Naive thymus-derived CD4-positive, alpha-beta T cell (primary cell): ENCODE measurements at regions not wholly inside any gene's neighbourhood (a gene's known extent, or its start where the extent isn't known, plus 50 kb on each side); places are given as distances from the start of the nearest gene placed in this dataset.

Experiments used
- ATAC-seq: fragments of 150-1000 bp; cut with Tn5 transposase; 2 replicates; pipeline ENCODE4 v1.10.0; 2021; ENCODE audit warnings: mild to moderate bottlenecking, moderate library complexity
- CTCF ChIA-PET: fragments of 350-600 bp; sonication (Branson Sonifier 250); formaldehyde crosslinking; loops from one replicate; lab custom pipeline; 2021; ENCODE audit warnings: antibody characterized with exemption; lab: Charles Lee
- POLR2A ChIA-PET: fragments of 350-600 bp; sonication (Branson Sonifier 250); formaldehyde crosslinking; loops from one replicate; lab custom pipeline; 2021; ENCODE audit warnings: antibody characterized with exemption, inconsistent platforms; lab: Charles Lee
- DNase-seq, 9 donors: peaks; one replicate each; pipeline versions ENCODE4 v3.0.0 to v3.0.0-alpha.2; 2020 to 2022; ENCODE audit warnings: mixed read lengths in 1 of 9
- H3K27ac ChIP-seq: one replicate; pipeline ENCODE4 v1.7.0; 2013; ENCODE audit warnings: mild to moderate bottlenecking, low read depth, low read length, moderate library complexity
- H3K27me3 ChIP-seq, 2 donors: one replicate each; pipeline ENCODE4 v1.7.0; 2013; ENCODE audit warnings: low read length in 2 of 2, mild to moderate bottlenecking in 2 of 2, moderate library complexity in 2 of 2; ENCODE audit not compliant: control insufficient read depth in 2 of 2, insufficient read depth in 2 of 2
- H3K36me3 ChIP-seq, 3 experiments: 1 replicate in 2 of 3; 2 replicates in 1 of 3; pipeline ENCODE4 v1.7.0; 2013; ENCODE audit warnings: low read length in 3 of 3, mild to moderate bottlenecking in 3 of 3, moderate library complexity in 1 of 3; ENCODE audit not compliant: insufficient read depth in 3 of 3, control insufficient read depth in 2 of 3
- H3K4me1 ChIP-seq, 2 donors: one replicate each; pipeline ENCODE4 v1.7.0; 2013; ENCODE audit warnings: low read length in 2 of 2, mild to moderate bottlenecking in 2 of 2, moderate library complexity in 1 of 2; ENCODE audit not compliant: control insufficient read depth in 2 of 2, insufficient read depth in 2 of 2
- H3K4me3 ChIP-seq: 2 replicates; pipeline ENCODE4 v1.7.0; 2013; ENCODE audit warnings: mild to moderate bottlenecking, low read length
- H3K9me3 ChIP-seq, 3 experiments: 1 replicate in 2 of 3; 2 replicates in 1 of 3; pipeline ENCODE4 v1.7.0; 2013; ENCODE audit warnings: low read length in 3 of 3; ENCODE audit not compliant: control insufficient read depth in 2 of 3
- H3K27ac Mint-ChIP-seq, 9 donors: one replicate each; pipeline ENCODE4 v1.8.0; 2020 to 2022; ENCODE audit warnings: mixed read lengths in 9 of 9, mild to moderate bottlenecking in 8 of 9, moderate library complexity in 5 of 9, inconsistent platforms in 2 of 9
- H3K27me3 Mint-ChIP-seq, 5 donors: one replicate each; pipeline ENCODE4 v1.8.0; 2021 to 2022; ENCODE audit warnings: mixed read lengths in 5 of 5, mild to moderate bottlenecking in 1 of 5
- H3K36me3 Mint-ChIP-seq, 5 donors: one replicate each; pipeline ENCODE4 v1.8.0; 2020 to 2022; ENCODE audit warnings: mixed read lengths in 5 of 5, mild to moderate bottlenecking in 3 of 5, inconsistent platforms in 1 of 5
- H3K4me1 Mint-ChIP-seq, 7 donors: one replicate each; pipeline ENCODE4 v1.8.0; 2020 to 2022; ENCODE audit warnings: mixed read lengths in 7 of 7, mild to moderate bottlenecking in 3 of 7, inconsistent platforms in 1 of 7
- H3K4me3 Mint-ChIP-seq, 10 donors: one replicate each; pipeline ENCODE4 v1.8.0; 2020 to 2022; ENCODE audit warnings: mild to moderate bottlenecking in 10 of 10, mixed read lengths in 10 of 10, moderate library complexity in 6 of 10, inconsistent platforms in 2 of 10
- H3K9me3 Mint-ChIP-seq, 11 donors: one replicate each; pipeline ENCODE4 v1.8.0; 2020 to 2022; ENCODE audit warnings: mixed read lengths in 11 of 11, mild to moderate bottlenecking in 4 of 11, inconsistent platforms in 1 of 11, moderate library complexity in 1 of 11
- intact Hi-C, 2 donors: fragments of 100-400 bp; cut with micrococcal nuclease; formaldehyde crosslinking; loops; one replicate each; pipeline ENCODE4 v1.15.1; 2023

DNA sequence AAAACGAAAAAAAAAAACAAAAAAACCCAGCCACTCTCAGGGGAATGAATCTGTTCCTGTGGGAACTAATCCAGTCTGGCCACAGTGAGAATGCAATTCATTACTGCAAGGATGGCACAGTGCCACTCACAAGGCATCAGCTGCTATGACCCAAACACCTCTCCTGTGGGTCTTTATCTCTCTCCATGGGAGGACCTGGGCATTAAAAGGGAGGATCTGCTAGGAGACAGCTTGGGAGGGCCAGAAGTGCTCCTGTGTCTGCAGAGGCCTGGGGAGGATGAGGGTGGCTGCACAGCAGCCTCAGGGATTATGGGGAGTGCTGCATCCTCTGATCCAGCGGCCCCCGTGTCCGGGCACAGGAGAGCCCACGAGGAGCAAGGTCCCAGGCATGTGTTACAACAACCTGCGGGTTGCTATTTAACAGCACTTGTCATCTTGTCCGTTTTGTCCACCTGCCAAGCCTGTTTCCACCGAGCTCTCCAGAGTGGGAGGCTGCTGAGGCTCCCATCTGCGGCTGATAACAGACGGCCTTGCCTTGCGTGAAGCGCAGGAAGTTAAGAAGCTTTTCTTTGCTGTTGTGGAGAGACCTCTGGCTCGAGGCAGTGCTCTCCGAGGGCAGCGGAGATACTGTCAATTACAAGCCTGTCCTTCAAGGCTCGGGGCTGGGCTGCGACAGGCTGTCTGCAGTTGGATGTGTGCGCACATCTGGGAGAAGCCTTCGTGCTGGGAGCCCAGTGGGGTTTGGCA lies 97.7 kb downstream of the NXPE2 start:
- Mint-ChIP-seq H3K4me3 (no peak overlapping the region), H3K9me3 (no peaks in the 10 kb centered on the region), H3K27me3 (peaks cover 1 to 30% (median 22%) of the 10 kb centered on the region in 5 donors), H3K4me1 (peaks cover 0 to 18% (median 0%) of the 10 kb centered on the region in 7 donors), H3K27ac (no peak overlapping the region), H3K36me3 (no peaks in the 10 kb centered on the region)
- intact Hi-C loops: no loop called here
- Histone ChIP-seq H3K36me3 (no peaks in the 10 kb centered on the region), H3K27me3 (no peaks in the 10 kb centered on the region), H3K9me3 (no peaks in the 10 kb centered on the region), H3K4me3 (no peak overlapping the region), H3K4me1 (no peaks in the 10 kb centered on the region), H3K27ac (no peak overlapping the region)
- DNase-seq (no peak), ATAC-seq (no peak)
- POLR2A ChIA-PET: no interaction called here
- CTCF ChIA-PET: no interaction called here

DNA sequence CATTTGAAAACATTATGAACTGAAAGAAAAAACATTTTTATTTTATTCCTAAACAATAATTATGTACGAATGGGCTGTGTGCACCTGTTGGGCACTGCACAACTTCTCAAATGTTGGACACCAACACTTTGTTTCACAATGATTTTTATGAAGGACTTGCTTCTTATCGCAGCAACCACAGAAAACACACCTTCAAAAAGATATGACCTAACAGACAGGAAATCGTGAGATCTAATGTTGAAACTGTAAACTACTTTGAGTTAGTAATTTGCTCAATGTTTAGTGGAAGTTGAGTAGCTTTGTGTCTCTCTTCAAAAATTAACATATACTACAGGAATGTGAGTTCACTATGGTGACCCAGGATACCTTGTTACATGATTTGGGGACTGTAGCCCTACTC lies 98.6 kb downstream of the NXPE2 start:
- Mint-ChIP-seq H3K27me3 (peaks cover 1 to 23% (median 20%) of the 10 kb centered on the region in 5 donors), H3K27ac (no peak overlapping the region), H3K4me1 (peaks cover 0 to 18% (median 0%) of the 10 kb centered on the region in 7 donors), H3K9me3 (no peaks in the 10 kb centered on the region), H3K4me3 (no peak overlapping the region), H3K36me3 (no peaks in the 10 kb centered on the region)
- no peak overlapping the region for H3K27ac ChIP-seq
- POLR2A ChIA-PET: no interaction called here
- H3K36me3 ChIP-seq: no peaks in the 10 kb centered on the region
- no peak for ATAC-seq
- intact Hi-C loops: no loop called here
- H3K27me3 ChIP-seq: no peaks in the 10 kb centered on the region
- H3K9me3 ChIP-seq: no peaks in the 10 kb centered on the region
- no peaks in the 10 kb centered on the region for H3K4me1 ChIP-seq
- CTCF ChIA-PET: no interaction called here
- DNase-seq: no peak
- H3K4me3 ChIP-seq: no peak overlapping the region

DNA sequence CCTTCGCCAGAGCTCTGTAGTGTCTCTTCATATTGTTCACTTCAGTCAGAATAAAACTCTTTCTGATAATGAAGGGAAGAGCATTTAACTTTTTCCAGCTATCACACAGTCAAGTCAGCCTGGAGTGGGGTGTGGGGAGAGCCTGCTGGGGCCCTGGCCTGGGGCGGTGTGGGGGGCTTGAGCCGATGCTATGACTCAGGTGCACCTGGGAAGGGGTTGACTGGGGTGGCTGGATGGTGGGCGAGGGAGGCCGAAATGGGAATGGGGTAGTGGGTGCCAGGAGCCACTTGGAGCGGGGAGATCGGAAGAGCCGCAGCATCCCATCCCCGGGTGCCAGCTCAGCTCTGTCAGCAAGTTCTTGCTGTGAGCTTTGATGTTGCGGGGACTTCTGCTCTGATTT lies 100.9 kb downstream of the NXPE2 start:
- Histone ChIP-seq H3K9me3 (no peaks in the 10 kb centered on the region), H3K36me3 (no peaks in the 10 kb centered on the region), H3K27ac (no peak overlapping the region), H3K4me3 (no peak overlapping the region), H3K4me1 (no peaks in the 10 kb centered on the region), H3K27me3 (no peaks in the 10 kb centered on the region)
- no peak overlapping the region for H3K27ac Mint-ChIP-seq
- no peak for ATAC-seq
- intact Hi-C loops: no loop called here
- ChIA-PET POLR2A (no interaction called here), CTCF (no interaction called here)
- no peak overlapping the region for H3K4me3 Mint-ChIP-seq
- peaks cover 0 to 18% (median 0%) of the 10 kb centered on the region in 7 donors for H3K4me1 Mint-ChIP-seq
- H3K9me3 Mint-ChIP-seq: no peaks in the 10 kb centered on the region
- no peak for DNase-seq
- no peaks in the 10 kb centered on the region for H3K36me3 Mint-ChIP-seq
- peaks cover 0 to 20% (median 15%) of the 10 kb centered on the region in 5 donors for H3K27me3 Mint-ChIP-seq

DNA sequence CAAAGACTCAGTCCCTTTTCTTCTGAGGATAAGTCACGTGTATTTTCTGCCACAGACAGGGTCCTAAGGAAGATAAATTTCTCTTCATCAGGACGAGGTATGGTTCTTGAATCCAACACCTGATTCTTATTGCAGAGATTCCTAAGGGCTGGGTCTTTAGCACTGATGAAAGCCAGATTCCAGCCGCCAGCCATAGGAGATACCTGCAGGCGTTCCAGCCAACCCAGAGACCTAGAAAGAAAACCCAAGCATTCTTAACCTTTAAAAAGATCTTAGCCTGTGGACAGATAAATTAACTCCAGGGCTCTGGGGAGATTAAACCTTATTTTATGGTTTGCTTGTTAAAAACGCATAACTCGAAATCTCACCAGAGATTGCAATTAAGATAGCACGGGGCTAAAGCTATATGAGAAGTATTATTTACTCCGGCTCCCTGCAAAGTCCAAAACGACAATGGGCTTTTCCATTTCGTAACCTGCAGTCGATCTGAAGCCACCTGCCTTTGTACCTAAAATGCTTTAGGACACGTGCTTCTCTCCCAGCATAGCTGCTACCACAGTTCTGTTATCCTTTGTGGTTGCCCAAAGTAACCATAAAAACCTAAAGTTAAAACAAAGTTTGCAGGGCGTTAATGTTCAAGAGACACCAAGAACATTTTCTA lies 104.5 kb downstream of the NXPE2 start:
- Mint-ChIP-seq H3K27ac (no peak overlapping the region), H3K4me1 (peaks cover 0 to 13% (median 0%) of the 10 kb centered on the region in 7 donors), H3K27me3 (peaks cover 0 to 13% (median 10%) of the 10 kb centered on the region in 5 donors), H3K36me3 (no peaks in the 10 kb centered on the region), H3K4me3 (no peak overlapping the region), H3K9me3 (peaks cover 0 to 2% (median 0%) of the 10 kb centered on the region in 11 donors)
- ATAC-seq (no peak), DNase-seq (no peak)
- ChIA-PET POLR2A (no interaction called here), CTCF (no interaction called here)
- no peak overlapping the region for H3K27ac ChIP-seq
- intact Hi-C loops: no loop called here
- no peak overlapping the region for H3K4me3 ChIP-seq
- H3K9me3 ChIP-seq: no peaks in the 10 kb centered on the region
- H3K27me3 ChIP-seq: no peaks in the 10 kb centered on the region
- H3K36me3 ChIP-seq: no peaks in the 10 kb centered on the region
- no peaks in the 10 kb centered on the region for H3K4me1 ChIP-seq

DNA sequence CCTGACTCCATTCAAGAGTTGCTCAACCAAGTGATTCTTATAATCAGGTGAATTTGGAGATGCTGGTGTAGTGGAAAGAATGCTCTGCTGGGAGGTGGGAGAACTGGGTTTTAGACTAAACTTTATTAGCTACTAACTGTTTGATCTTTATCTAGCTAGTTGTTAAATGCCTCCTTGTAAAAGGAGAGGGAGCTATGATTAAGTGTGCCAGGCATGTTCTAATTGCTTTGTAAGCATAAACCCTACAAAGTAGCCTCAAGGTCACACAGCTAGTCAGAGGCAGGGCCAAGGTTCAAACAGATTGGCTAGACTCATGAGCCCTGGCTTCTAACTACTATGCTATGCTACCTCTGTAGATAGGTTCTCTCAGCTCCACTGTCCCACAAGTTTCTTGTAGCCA lies 105.5 kb downstream of the NXPE2 start:
- DNase-seq (no peak), ATAC-seq (no peak)
- H3K4me3 ChIP-seq: no peak overlapping the region
- Mint-ChIP-seq H3K27ac (no peak overlapping the region), H3K4me3 (no peak overlapping the region), H3K9me3 (peaks cover 0 to 2% (median 0%) of the 10 kb centered on the region in 11 donors), H3K4me1 (peaks cover 0 to 13% (median 0%) of the 10 kb centered on the region in 7 donors), H3K36me3 (no peaks in the 10 kb centered on the region), H3K27me3 (peaks cover 0 to 14% (median 5%) of the 10 kb centered on the region in 5 donors)
- intact Hi-C loops: no loop called here
- H3K4me1 ChIP-seq: no peaks in the 10 kb centered on the region
- no peaks in the 10 kb centered on the region for H3K27me3 ChIP-seq
- H3K9me3 ChIP-seq: no peaks in the 10 kb centered on the region
- H3K36me3 ChIP-seq: no peaks in the 10 kb centered on the region
- ChIA-PET CTCF (interaction anchor here (0.6 kb wide), 1 partner anchor 1076 kb away, joined by 3 read pairs; no protein-coding TSS in a partner anchor), POLR2A (no interaction called here)
- no peak overlapping the region for H3K27ac ChIP-seq

DNA sequence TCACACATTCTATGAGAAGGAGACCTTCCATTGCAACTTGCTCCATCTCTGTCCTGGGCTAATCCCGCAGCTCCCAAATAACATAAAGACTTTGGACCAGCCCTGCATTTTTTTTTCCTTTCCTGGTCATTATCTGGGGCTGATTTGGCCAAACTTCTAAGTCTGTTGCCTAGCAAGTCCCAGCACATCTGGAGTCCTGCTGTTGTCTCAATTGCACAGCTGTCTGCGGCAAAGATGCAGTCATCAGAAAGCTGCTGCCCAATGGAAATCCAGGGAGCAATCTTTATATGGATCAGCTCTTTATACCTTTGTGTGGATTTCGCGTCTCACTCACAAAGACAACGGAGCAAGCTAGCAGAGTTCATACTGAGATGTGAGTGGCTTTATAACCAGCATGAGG lies 105.9 kb downstream of the NXPE2 start:
- no peak overlapping the region for H3K27ac Mint-ChIP-seq
- no peak overlapping the region for H3K4me3 Mint-ChIP-seq
- peaks cover 0 to 15% (median 5%) of the 10 kb centered on the region in 5 donors for H3K27me3 Mint-ChIP-seq
- peaks cover 0 to 13% (median 0%) of the 10 kb centered on the region in 7 donors for H3K4me1 Mint-ChIP-seq
- H3K27ac ChIP-seq: no peak overlapping the region
- no peaks in the 10 kb centered on the region for H3K36me3 ChIP-seq
- no peak for DNase-seq
- H3K9me3 ChIP-seq: no peaks in the 10 kb centered on the region
- POLR2A ChIA-PET: no interaction called here
- H3K36me3 Mint-ChIP-seq: no peaks in the 10 kb centered on the region
- no peak overlapping the region for H3K4me3 ChIP-seq
- intact Hi-C loops: no loop called here
- no peaks in the 10 kb centered on the region for H3K4me1 ChIP-seq
- CTCF ChIA-PET: no interaction called here
- peaks cover 0 to 2% (median 0%) of the 10 kb centered on the region in 11 donors for H3K9me3 Mint-ChIP-seq
- no peak for ATAC-seq
- no peaks in the 10 kb centered on the region for H3K27me3 ChIP-seq
